IPS-20b (cell line): ENCODE measurements at regions not wholly inside any gene's neighbourhood (a gene's known extent, or its start where the extent isn't known, plus 50 kb on each side); places are given as distances from the start of the nearest gene placed in this dataset.
"Not testable (repeated sequence)": the region's sequence is repeated elsewhere in the genome, so short reads cannot be mapped to it uniquely, and the experiment has no call there.

Experiments
- H3K27ac ChIP-seq: one replicate; pipeline ENCODE4 v1.5.1; 2013; ENCODE audit warnings: low read length
- H3K27me3 ChIP-seq: 2 replicates; pipeline ENCODE4 v1.6.1; 2013; ENCODE audit warnings: mild to moderate bottlenecking, low read length, inconsistent platforms; ENCODE audit not compliant: insufficient read depth
- H3K36me3 ChIP-seq: 2 replicates; pipeline ENCODE4 v1.6.1; 2013; ENCODE audit warnings: low read depth, mild to moderate bottlenecking, inconsistent platforms, low read length, moderate library complexity; ENCODE audit not compliant: insufficient read depth
- H3K4me1 ChIP-seq: 2 replicates; pipeline ENCODE4 v1.6.1; 2013; ENCODE audit warnings: mild to moderate bottlenecking, control low read depth, inconsistent platforms, low read length, moderate library complexity; ENCODE audit not compliant: insufficient read depth
- H3K4me3 ChIP-seq: 2 replicates; pipeline ENCODE4 v1.5.1; 2013; ENCODE audit warnings: mild to moderate bottlenecking, low read length, inconsistent platforms
- H3K9ac ChIP-seq: 2 replicates; pipeline ENCODE4 v1.6.1; 2013; ENCODE audit warnings: low read depth, mild to moderate bottlenecking, inconsistent platforms, low read length, moderate library complexity
- H3K9me3 ChIP-seq: 2 replicates; pipeline ENCODE4 v1.6.1; 2013; ENCODE audit warnings: mild to moderate bottlenecking, low read depth, low read length, inconsistent platforms; ENCODE audit not compliant: insufficient read depth

DNA sequence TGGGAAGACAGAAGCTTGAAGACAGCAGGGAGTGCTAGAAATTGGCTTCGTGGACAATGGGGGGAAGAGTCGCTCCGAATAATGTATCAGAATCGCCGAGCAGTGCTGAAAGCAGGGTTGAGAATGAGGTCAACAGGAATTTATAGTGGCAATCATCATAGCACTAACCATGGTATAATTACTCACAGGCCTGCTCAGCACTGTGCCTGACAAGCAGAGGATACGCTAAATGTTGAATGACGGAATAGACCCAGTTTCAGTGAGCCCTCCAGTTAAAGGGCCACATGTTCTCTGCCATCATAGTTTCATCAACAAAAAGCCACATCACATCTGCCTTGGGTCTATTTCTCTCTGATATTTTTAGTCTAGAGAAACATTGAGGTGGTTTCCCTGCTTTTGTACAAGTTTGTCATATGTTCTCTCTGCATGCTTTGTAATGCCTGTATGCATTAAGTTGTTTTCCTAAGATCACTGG, 130.3 kb upstream of the EGLN3 start:
- no peaks in the 10 kb centered on the region for H3K9me3 ChIP-seq
- peaks cover 8% of the 10 kb centered on the region; the same call in 1 of the 2 replicates for H3K4me1 ChIP-seq
- no peaks in the 10 kb centered on the region for H3K36me3 ChIP-seq
- H3K9ac ChIP-seq = no peak overlapping the region
- H3K27ac ChIP-seq = no peak overlapping the region
- no peaks in the 10 kb centered on the region for H3K27me3 ChIP-seq
- H3K4me3 ChIP-seq = no peak overlapping the region

DNA sequence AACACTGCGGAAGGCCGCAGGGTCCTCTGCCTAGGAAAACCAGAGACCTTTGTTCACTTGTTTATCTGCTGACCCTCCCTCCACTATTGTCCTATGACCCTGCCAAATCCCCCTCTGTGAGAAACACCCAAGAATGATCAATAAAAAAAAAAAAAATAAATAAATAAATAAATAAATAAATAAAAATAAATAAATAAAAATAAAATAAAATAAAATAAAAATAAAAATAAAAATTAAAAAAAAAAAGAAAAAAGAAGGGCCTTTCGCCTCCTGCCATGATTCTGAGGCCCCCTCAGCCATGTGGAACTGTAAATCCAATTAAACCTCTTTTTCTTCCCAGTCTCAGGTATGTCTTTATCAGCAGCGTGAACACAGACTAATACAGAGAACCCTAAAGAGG, 128.8 kb upstream of the EGLN3 start:
- H3K4me1 ChIP-seq, H3K36me3 ChIP-seq, H3K9me3 ChIP-seq, H3K27me3 ChIP-seq, H3K27ac ChIP-seq, H3K4me3 ChIP-seq, H3K9ac ChIP-seq: not testable (repeated sequence)

DNA sequence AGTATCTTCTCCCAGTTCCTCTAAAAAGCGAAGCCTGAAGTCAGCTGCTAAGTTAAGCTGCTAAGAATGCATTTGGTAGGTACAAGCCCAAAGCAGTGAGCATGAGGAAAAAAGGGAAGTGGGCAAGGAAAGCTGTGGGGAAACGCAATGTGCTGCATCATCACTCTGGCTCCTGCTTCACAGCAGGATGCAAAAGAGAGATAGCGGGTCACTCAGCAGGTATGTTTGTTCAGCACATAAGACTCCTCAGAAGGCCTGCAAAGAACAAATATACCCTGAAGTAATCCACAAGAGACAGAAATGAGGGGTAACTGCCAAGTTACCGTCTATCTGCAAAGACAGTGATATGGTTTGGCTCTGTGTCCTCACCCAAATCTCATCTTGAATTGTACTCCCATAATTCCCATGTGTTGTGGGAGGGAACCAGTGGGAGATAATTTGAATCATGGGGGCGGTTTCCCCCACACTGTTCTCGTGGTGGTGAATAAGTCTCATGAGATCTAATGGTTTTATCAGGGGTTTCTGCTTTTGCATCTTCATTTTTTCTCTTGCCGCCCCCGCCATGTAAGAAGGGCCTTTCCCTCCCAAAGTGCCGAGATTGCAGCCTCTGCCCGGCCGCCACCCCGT, 127.4 kb upstream of the EGLN3 start:
- H3K27ac ChIP-seq = no peak overlapping the region
- no peak overlapping the region for H3K4me3 ChIP-seq
- no peaks in the 10 kb centered on the region for H3K9me3 ChIP-seq
- no peaks in the 10 kb centered on the region for H3K36me3 ChIP-seq
- no peaks in the 10 kb centered on the region for H3K27me3 ChIP-seq
- H3K9ac ChIP-seq = no peak overlapping the region
- peaks cover 8% of the 10 kb centered on the region; the same call in 1 of the 2 replicates for H3K4me1 ChIP-seq

DNA sequence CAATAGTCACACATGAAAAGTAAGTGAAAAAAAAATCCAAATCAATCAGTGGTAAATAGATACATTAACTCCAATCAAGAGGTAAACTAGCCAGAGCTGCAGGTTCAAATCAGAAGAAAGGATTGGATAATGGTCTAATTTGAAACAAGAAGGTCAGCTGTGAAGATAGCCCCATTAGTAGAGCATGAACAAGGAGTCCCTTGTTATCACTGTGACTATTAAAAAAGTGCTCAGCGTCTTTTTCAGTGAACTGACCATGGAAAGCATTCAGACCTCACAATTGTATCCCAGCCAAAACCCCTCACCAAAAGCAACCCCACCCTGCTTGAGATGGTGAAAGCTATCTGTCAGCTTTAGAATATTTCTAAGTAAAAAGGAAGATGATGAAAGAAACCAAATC, 125.0 kb upstream of the EGLN3 start:
- no peak overlapping the region for H3K9ac ChIP-seq
- 0 out of 2 replicates have a peak, but pooled peaks cover 4% of the 10 kb centered on the region for H3K4me1 ChIP-seq
- H3K36me3 ChIP-seq = no peaks in the 10 kb centered on the region
- H3K27ac ChIP-seq = no peak overlapping the region
- H3K4me3 ChIP-seq = no peak overlapping the region
- H3K9me3 ChIP-seq = peaks cover 5% of the 10 kb centered on the region; the same call in 1 of the 2 replicates
- H3K27me3 ChIP-seq = no peaks in the 10 kb centered on the region

DNA sequence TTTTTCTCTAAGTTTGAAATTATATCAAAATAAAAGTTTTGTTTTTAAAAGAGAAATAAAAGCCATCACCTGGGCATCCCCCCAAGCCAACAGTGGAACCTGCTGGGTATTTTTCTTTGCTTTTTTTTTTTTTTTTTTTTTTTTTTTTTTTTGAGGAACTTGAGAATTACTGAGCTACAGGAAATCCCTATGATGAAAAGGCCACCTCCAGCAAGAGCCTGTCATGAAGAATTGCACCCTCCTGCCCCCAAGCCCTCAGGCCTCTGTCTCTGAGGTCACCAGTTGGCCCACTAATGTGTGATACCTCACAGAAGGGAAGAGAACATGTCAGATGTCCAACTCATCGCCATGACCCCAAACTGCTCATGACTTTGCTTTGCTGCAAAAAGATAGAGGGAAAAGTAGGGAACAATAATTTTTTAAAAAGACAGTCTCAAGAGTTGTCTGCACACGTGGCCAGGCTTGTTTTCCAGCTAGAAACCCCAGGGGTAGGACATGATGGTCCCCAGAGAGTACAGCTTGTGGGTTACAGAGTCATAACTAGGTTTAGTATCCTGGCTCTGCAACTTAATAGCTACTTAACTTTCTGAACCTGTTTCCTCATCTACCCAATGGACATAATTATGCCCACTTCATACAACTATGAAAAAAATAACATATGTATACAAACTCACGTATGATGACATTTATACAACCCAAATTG, 124.3 kb upstream of the EGLN3 start:
- Histone ChIP-seq H3K36me3 (no peaks in the 10 kb centered on the region), H3K9ac (no peak overlapping the region), H3K4me3 (no peak overlapping the region), H3K27ac (no peak overlapping the region), H3K4me1 (0 out of 2 replicates have a peak, but pooled peaks cover 4% of the 10 kb centered on the region), H3K9me3 (peaks cover 5% of the 10 kb centered on the region; the same call in 1 of the 2 replicates), H3K27me3 (no peaks in the 10 kb centered on the region)

DNA sequence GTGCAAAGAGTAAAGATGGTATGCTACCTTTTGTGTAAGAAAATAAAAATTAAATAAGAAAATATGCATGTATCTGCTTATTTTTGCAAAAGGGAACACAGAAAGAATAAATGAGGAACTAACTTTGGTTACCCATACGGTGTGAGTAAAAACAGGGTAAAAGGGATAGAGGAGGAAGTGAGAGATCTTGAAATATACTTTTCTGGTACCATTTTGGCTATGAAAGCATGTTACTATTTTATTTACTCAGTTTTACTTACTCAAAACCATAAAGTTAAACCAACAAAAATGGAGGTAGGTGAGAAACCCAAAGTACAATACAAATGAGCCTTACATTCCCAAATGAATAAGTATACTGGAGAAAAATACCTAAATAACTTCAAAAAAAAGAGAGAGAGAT, 122.0 kb upstream of the EGLN3 start:
- H3K9ac ChIP-seq = no peak overlapping the region
- H3K9me3 ChIP-seq = peaks cover 5% of the 10 kb centered on the region; the same call in 1 of the 2 replicates
- H3K4me1 ChIP-seq = 0 out of 2 replicates have a peak, but pooled peaks cover 3% of the 10 kb centered on the region
- no peaks in the 10 kb centered on the region for H3K36me3 ChIP-seq
- H3K27me3 ChIP-seq = no peaks in the 10 kb centered on the region
- no peak overlapping the region for H3K27ac ChIP-seq
- H3K4me3 ChIP-seq = no peak overlapping the region

DNA sequence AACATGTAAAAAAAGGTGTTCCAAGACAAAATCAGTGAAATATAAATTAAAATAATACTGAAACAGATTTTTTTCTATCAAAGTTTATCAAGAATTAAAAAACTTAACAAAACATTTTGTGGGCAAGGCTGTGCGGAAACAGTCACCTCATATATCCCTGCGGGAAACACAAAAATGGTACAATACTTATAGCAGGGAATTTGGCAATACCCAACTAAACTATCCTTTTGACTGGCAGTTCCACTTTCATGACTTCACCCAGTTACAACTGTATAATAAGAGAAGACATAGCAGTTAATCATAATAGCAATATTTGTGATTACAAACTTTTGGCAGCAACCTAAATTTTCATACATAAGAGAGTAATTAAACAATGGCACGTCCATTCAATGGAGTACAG, 121.5 kb upstream of the EGLN3 start:
- H3K9ac ChIP-seq = no peak overlapping the region
- H3K36me3 ChIP-seq = no peaks in the 10 kb centered on the region
- H3K4me3 ChIP-seq = no peak overlapping the region
- H3K9me3 ChIP-seq = peaks cover 5% of the 10 kb centered on the region; the same call in 1 of the 2 replicates
- no peaks in the 10 kb centered on the region for H3K4me1 ChIP-seq
- no peaks in the 10 kb centered on the region for H3K27me3 ChIP-seq
- H3K27ac ChIP-seq = no peak overlapping the region

DNA sequence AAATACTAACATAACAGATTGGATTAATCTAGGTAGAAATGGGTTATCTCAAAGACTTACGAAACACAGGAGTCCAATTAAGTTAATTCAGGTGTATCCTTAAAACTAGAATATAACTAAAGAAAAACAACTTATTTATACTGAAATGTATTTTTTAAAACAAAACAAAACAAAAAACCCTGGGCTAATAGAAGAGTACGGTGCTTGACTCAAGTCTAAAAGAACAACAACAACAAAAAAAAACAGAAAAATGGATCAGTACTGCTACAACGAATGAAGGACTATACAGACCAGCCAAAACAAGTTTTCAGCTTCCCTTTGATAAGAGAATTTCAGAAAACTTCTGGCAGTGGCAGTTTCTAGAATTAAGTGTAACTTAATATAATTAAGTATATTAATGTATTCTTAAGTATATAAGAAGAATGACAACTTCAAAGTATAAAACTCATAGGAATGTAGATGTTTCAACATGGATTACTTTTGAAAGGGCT, 120.1 kb upstream of the EGLN3 start:
- Histone ChIP-seq H3K4me1 (no peaks in the 10 kb centered on the region), H3K4me3 (no peak overlapping the region), H3K27me3 (no peaks in the 10 kb centered on the region), H3K9me3 (peaks cover 5% of the 10 kb centered on the region; the same call in 1 of the 2 replicates), H3K36me3 (no peaks in the 10 kb centered on the region), H3K9ac (no peak overlapping the region), H3K27ac (no peak overlapping the region)

DNA sequence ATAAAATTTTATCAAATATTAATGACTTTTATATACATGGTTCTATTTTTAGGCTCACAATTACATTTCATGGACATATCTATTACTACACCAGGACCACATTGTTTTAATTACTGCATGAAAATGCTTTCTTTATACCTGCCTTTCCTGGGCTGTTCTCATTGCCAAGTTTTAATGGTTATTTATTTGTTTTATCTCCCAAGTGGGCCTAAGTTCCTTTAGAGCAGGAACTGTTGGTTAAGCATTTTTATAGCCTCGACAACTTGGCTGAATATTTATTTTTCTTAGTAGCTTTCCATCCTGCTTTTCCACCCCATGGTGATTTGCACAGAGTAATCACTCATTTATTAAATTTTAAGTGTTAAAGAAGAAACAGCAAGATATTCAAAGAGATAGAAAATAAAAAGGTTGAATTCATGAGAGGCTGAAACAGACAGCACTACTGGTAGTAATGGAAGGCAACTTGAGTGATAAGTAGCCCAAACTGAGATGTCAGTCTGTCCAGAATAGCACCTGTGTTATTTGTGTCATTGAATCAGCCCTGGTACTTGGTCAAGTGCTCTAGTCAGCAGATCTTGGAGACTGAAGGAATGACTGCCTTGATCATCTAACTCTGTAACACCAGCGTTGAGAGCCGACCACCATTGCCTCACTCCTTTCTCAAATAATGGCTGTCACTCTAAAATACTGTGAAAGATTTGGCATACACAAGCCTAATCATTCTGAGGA, 119.1 kb upstream of the EGLN3 start:
- H3K9ac ChIP-seq = no peak overlapping the region
- H3K4me1 ChIP-seq = no peaks in the 10 kb centered on the region
- no peaks in the 10 kb centered on the region for H3K27me3 ChIP-seq
- no peaks in the 10 kb centered on the region for H3K36me3 ChIP-seq
- no peak overlapping the region for H3K27ac ChIP-seq
- H3K9me3 ChIP-seq = peaks cover 5% of the 10 kb centered on the region; the same call in 1 of the 2 replicates
- H3K4me3 ChIP-seq = no peak overlapping the region

DNA sequence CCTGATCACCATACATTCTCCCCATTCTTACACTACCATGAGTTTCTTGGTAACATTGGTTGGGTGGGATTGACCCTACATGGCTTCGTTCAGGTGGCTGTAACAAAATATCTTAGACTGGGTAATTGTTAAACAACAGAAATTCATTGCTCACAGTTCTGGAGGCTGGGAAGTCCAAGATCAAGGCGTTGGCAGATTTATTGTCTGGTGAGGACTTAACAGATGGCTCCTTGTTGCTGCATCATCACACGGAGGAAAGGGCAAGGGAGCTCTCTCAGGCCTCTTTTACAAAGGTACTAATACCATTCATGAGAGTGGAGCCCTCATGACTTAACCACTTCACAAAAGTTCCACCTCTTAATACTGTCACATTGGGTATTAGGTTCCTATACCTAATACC, 116.7 kb upstream of the EGLN3 start:
- no peaks in the 10 kb centered on the region for H3K4me1 ChIP-seq
- no peak overlapping the region for H3K27ac ChIP-seq
- no peak overlapping the region for H3K9ac ChIP-seq
- peaks cover 3% of the 10 kb centered on the region; the same call in 1 of the 2 replicates for H3K9me3 ChIP-seq
- H3K27me3 ChIP-seq = no peaks in the 10 kb centered on the region
- no peaks in the 10 kb centered on the region for H3K36me3 ChIP-seq
- no peak overlapping the region for H3K4me3 ChIP-seq

DNA sequence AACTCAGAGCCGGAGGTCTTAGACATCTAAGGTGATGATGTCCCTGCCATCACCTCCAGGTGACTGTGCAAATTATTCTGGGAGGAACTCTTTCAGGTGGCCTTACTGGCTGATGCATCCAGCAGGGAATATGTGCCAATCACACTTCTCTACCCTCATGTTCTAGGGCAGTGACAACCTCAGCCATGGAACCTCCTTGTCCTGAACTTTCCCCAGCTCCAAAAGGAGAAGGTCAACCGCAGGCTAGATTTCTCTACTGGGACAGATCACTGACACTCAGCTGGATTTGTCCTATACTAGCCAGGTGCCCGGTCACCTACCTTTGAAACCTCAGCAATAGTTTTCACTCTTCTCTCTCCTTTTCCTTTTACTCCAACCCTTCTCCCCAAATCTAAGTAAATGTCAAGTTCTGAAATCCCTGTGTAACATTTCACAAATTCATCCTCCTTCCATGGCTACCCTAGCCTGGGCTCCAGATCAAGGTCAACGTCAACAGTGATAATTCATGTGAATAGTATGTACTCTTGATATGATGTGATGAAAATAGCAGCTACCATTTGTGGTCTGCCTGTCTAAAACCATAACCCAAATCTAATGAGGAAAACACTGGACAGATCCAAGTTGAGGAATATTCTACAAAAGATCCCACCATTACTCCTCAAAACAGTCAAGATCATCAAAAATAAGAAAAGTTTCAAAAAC, 115.0 kb upstream of the EGLN3 start:
- no peak overlapping the region for H3K4me3 ChIP-seq
- no peaks in the 10 kb centered on the region for H3K36me3 ChIP-seq
- H3K4me1 ChIP-seq = no peaks in the 10 kb centered on the region
- no peaks in the 10 kb centered on the region for H3K9me3 ChIP-seq
- H3K27ac ChIP-seq = no peak overlapping the region
- no peak overlapping the region for H3K9ac ChIP-seq
- peaks cover 9% of the 10 kb centered on the region for H3K27me3 ChIP-seq
